Kidney (tissue), 13 donors: ENCODE measurements at regions not wholly inside any gene's neighbourhood (a gene's known extent, or its start where the extent isn't known, plus 50 kb on each side); places are given as distances from the start of the nearest gene placed in this dataset.

Source experiments
- DNase-seq, 5 donors: peaks; one replicate each; pipeline ENCODE4 v3.0.0-alpha.2; 2013 to 2020
- FAIRE-seq: peaks from 2 replicates; lab custom pipeline; 2012; peaks lifted over from hg19 to GRCh38; lab: Jason Lieb, UNC
- H3K27ac ChIP-seq, 2 donors: one replicate each; pipeline ENCODE4 v1.7.0; 2013; ENCODE audit warnings: low read depth in 2 of 2, low read length in 2 of 2, inconsistent platforms in 1 of 2
- H3K27me3 ChIP-seq: one replicate; pipeline ENCODE4 v1.7.1; 2013; ENCODE audit warnings: low read length, inconsistent platforms; ENCODE audit not compliant: control insufficient read depth, insufficient read depth
- H3K36me3 ChIP-seq, 3 donors: one replicate each; pipeline versions ENCODE4 v1.7.0 to v1.7.1; 2013; ENCODE audit warnings: low read length in 3 of 3, control low read depth in 1 of 3, inconsistent platforms in 1 of 3; ENCODE audit not compliant: insufficient read depth in 3 of 3, control insufficient read depth in 2 of 3
- H3K4me1 ChIP-seq, 3 donors: one replicate each; pipeline versions ENCODE4 v1.7.0 to v1.7.1; 2013; ENCODE audit warnings: low read length in 3 of 3, inconsistent platforms in 1 of 3, low read depth in 1 of 3; ENCODE audit not compliant: control insufficient read depth in 2 of 3, insufficient read depth in 2 of 3
- H3K4me3 ChIP-seq, 3 donors: one replicate each; pipeline versions ENCODE4 v1.7.0 to v1.8.1; 2013; ENCODE audit warnings: low read length in 3 of 3, control low read depth in 1 of 3, inconsistent platforms in 1 of 3
- H3K9ac ChIP-seq, 3 donors: one replicate each; pipeline versions ENCODE4 v1.7.0 to v1.7.1; 2013; ENCODE audit warnings: low read length in 3 of 3, control low read depth in 1 of 3, inconsistent platforms in 1 of 3
- H3K9me3 ChIP-seq, 3 donors: one replicate each; pipeline versions ENCODE4 v1.7.0 to v1.7.1; 2013; ENCODE audit warnings: low read length in 3 of 3, control low read depth in 1 of 3, inconsistent platforms in 1 of 3; ENCODE audit not compliant: control insufficient read depth in 2 of 3, insufficient read depth in 1 of 3
- intact Hi-C: fragments of 100-400 bp; cut with DNase I; formaldehyde crosslinking; loops from one replicate; pipeline ENCODE4 v1.11.1; 2022
- TF ChIP-seq, protein P1 (sequence below): IDR thresholded peaks from 3 replicates; pipeline ENCODE4 v1.5.1; 2012; ENCODE audit warnings: mild to moderate bottlenecking, moderate library complexity, borderline replicate concordance; ENCODE audit not compliant: insufficient read depth; ENCODE audit errors: extremely low read depth
- donor health status: control.
- donor health status: control.
- donor health status: control.
- donor health status: control.
- donor health status: control.
- donor health status: DM: yes; HTN: yes; CAD: no.
- donor health status: Normal renal cell carcinoma (clear cell type).

DNA sequence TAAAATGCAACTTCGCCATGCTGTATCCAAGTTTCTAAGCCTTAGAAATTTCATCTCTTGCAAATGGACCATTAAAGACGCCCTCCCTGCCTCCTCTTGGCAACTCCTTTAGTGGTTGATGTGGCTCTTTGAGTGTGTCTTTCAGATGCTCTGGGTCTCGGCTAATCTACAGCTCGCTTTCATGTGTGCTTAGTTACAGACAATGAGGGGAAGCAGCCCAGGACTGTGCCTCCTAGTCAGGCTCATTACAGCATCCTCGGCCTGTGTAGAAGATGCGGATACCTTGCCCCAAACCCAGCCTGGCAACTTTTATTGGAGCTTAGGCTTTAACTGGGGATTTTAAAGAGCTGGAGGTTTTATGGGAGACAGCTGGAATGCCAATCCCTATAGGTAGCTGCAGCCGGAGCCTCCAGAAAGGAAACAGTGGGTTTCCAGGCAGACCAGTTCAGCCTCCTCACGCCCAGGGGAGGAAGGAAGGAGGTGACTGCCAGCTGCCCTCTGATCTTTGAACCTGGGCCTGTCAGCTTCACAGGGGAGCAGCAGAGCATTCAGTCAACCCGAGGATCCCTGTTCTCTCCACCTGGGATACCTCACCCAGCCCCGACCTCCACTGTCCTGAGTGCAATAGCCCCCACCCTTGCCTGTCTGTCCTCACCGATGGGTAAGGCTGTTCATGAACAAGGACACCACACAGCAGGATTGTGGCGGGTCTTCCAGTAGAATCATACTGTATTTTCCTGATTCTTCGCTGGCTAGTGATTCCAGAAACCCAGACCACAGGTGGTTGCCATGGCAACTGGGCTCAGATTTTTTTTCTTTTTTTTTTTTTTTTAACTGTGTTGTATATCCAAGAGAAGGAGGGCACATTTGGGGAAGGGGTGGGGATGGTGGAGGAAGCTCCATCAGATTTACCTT is 638.5 kb downstream of the MED13L start:
- Histone ChIP-seq H3K36me3 (no peaks in the 10 kb centered on the region), H3K27ac (no peak overlapping the region), H3K27me3 (no peaks in the 10 kb centered on the region), H3K4me1 (no peaks in the 10 kb centered on the region), H3K9ac (no peak overlapping the region), H3K9me3 (no peaks in the 10 kb centered on the region), H3K4me3 (no peak overlapping the region)
- DNase-seq (peak in 4 of 5 donors; percentile 38 to 57 (median 50)), FAIRE-seq (no peak)
- intact Hi-C loops: no loop called here
- TF ChIP-seq, protein P1, sequence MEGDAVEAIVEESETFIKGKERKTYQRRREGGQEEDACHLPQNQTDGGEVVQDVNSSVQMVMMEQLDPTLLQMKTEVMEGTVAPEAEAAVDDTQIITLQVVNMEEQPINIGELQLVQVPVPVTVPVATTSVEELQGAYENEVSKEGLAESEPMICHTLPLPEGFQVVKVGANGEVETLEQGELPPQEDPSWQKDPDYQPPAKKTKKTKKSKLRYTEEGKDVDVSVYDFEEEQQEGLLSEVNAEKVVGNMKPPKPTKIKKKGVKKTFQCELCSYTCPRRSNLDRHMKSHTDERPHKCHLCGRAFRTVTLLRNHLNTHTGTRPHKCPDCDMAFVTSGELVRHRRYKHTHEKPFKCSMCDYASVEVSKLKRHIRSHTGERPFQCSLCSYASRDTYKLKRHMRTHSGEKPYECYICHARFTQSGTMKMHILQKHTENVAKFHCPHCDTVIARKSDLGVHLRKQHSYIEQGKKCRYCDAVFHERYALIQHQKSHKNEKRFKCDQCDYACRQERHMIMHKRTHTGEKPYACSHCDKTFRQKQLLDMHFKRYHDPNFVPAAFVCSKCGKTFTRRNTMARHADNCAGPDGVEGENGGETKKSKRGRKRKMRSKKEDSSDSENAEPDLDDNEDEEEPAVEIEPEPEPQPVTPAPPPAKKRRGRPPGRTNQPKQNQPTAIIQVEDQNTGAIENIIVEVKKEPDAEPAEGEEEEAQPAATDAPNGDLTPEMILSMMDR: no peak

DNA sequence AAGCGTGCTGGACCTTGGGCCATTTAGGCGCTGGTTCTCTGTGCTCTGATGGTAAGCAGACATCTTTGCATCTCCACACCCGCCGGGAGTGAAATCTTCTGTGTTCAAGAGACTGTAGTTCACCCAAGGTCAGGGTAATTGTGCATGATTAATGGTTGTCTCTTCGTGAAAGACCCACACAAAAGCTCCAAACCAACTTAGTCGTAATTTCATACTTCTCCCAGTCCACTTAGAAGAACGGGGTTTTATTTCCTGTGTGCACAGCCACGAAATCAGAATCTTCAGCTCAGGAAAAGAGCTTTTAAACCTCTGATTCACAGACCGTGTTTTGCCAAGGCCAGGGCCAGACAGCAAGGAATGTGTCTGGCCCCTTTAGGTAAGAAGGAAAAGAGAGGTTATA is 640.9 kb downstream of the MED13L start:
- intact Hi-C loops: no loop called here
- DNase-seq: peak in 2 of 5 donors; percentile 30 to 54
- H3K4me3 ChIP-seq: no peak overlapping the region
- no peaks in the 10 kb centered on the region for H3K27me3 ChIP-seq
- H3K27ac ChIP-seq: no peak overlapping the region
- H3K4me1 ChIP-seq: no peaks in the 10 kb centered on the region
- TF ChIP-seq, protein P1: no peak
- H3K9me3 ChIP-seq: no peaks in the 10 kb centered on the region
- H3K36me3 ChIP-seq: no peaks in the 10 kb centered on the region
- no peak overlapping the region for H3K9ac ChIP-seq
- no peak for FAIRE-seq

DNA sequence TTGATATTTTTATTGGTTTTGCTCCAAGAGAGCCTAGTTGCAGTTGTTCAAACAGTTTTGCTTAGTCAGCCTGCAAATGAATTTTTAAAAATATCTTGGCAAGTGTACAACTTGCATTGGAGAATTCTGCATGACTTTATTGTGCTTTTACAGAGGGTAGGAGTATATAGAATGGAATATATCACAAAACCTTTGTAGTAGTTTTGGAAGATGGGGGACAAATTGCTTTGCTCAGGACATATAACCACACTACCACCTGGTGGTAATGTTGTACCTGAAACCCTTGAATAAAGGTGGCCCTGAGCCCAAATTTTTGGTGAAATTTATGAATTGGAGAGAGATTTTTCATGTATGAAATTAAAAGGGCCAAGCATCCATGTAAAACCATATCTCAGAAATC is 645.2 kb downstream of the MED13L start:
- intact Hi-C loops: no loop called here
- Histone ChIP-seq H3K36me3 (no peaks in the 10 kb centered on the region), H3K27me3 (no peaks in the 10 kb centered on the region), H3K4me3 (no peak overlapping the region), H3K27ac (no peak overlapping the region), H3K9me3 (no peaks in the 10 kb centered on the region), H3K9ac (no peak overlapping the region), H3K4me1 (no peaks in the 10 kb centered on the region)
- FAIRE-seq: no peak
- TF ChIP-seq, protein P1: peak; percentile 9
- DNase-seq: peak in 1 of 5 donors; percentile 39
